OCI-LY3 (cell line): ENCODE measurements at regions not wholly inside any gene's neighbourhood (a gene's known extent, or its start where the extent isn't known, plus 50 kb on each side); places are given as distances from the start of the nearest gene placed in this dataset.

Source experiments
- H2AFZ ChIP-seq: fragments of 200-600, 300-600 bp; shearing (Covaris generic); 2 replicates; pipeline ENCODE4 v1.6.0; 2014; ENCODE audit warnings: antibody characterized with exemption, low read depth, low read length
- H3K27ac ChIP-seq: fragments of 200-600, 300-600 bp; sonication (generic); 2 replicates; pipeline ENCODE4 v1.5.1; 2014; ENCODE audit warnings: mild to moderate bottlenecking, low read length, moderate library complexity, mixed read lengths
- H3K27me3 ChIP-seq: fragments of 200-600, 300-600 bp; sonication (generic); 2 replicates; pipeline ENCODE4 v1.6.1; 2014; ENCODE audit warnings: low read depth, low read length, mixed read lengths
- H3K36me3 ChIP-seq: fragments of 200-600, 300-600 bp; sonication (generic); replicated peaks from 2 replicates; pipeline ENCODE3; 2014; ENCODE audit warnings: low read depth, low read length, mixed read lengths
- H3K4me1 ChIP-seq: fragments of 300-600, 200-600 bp; sonication (generic); 2 replicates; pipeline ENCODE4 v1.6.1; 2014; ENCODE audit warnings: low read length, mixed read lengths
- H3K4me2 ChIP-seq: fragments of 200-600, 300-600 bp; sonication (generic); 2 replicates; pipeline ENCODE4 v1.6.1; 2014; ENCODE audit warnings: low read length, mixed read lengths
- H3K4me3 ChIP-seq: fragments of 300-600, 200-600 bp; sonication (generic); 2 replicates; pipeline ENCODE4 v1.5.1; 2014; ENCODE audit warnings: antibody characterized with exemption, mild to moderate bottlenecking, low read length, moderate library complexity
- H3K79me2 ChIP-seq: fragments of 300-600, 200-600 bp; shearing (Covaris generic); 2 replicates; pipeline ENCODE4 v1.6.1; 2014; ENCODE audit warnings: mild to moderate bottlenecking, low read length, mixed read lengths
- H3K9ac ChIP-seq: fragments of 300-600, 200-600 bp; shearing (Covaris generic); 2 replicates; pipeline ENCODE4 v1.6.0; 2014; ENCODE audit warnings: mild to moderate bottlenecking, low read length, moderate library complexity
- H3K9me3 ChIP-seq: fragments of 200-600, 300-600 bp; shearing (Covaris generic); 2 replicates; pipeline ENCODE4 v1.6.1; 2014; ENCODE audit warnings: low read length, mixed read lengths; ENCODE audit not compliant: insufficient read depth
- H4K20me1 ChIP-seq: fragments of 200-600, 300-600 bp; sonication (generic); 2 replicates; pipeline ENCODE4 v1.6.1; 2016; ENCODE audit warnings: low read length, mixed read lengths; ENCODE audit not compliant: insufficient read depth
- CTCF ChIP-seq: fragments of 200-600, 300-600 bp; sonication (generic); IDR thresholded peaks from 2 replicates; pipeline ENCODE4 v1.5.1; 2014; ENCODE audit warnings: antibody characterized with exemption, low read length, low read depth
- EZH2phosphoT487 ChIP-seq: fragments of 200-600 bp; shearing (Covaris generic); IDR thresholded peaks from 2 replicates; pipeline ENCODE4 v1.6.1; 2018; ENCODE audit warnings: antibody characterized with exemption, mixed run types, low read depth

- H3K27me3 ChIP-seq, result peaks cover 45% of the 10 kb centered on the region
- no peaks in the 10 kb centered on the region for H4K20me1 ChIP-seq
- no peak overlapping the region for H3K27ac ChIP-seq
- TF ChIP-seq EZH2phosphoT487 (no peak), CTCF (no peak)
- H3K79me2 ChIP-seq, result no peaks in the 10 kb centered on the region
- no peaks in the 10 kb centered on the region for H3K9me3 ChIP-seq
- no peaks in the 10 kb centered on the region for H3K36me3 ChIP-seq
- H3K4me1 ChIP-seq, result no peaks in the 10 kb centered on the region
- H2AFZ ChIP-seq, result no peak overlapping the region
- no peak overlapping the region for H3K9ac ChIP-seq
- H3K4me2 ChIP-seq, result no peak overlapping the region
- no peak overlapping the region for H3K4me3 ChIP-seq
These were observed 53.1 kb upstream of the NPAS2 start for GRCh38 chr2:100766806-100767205.

DNA sequence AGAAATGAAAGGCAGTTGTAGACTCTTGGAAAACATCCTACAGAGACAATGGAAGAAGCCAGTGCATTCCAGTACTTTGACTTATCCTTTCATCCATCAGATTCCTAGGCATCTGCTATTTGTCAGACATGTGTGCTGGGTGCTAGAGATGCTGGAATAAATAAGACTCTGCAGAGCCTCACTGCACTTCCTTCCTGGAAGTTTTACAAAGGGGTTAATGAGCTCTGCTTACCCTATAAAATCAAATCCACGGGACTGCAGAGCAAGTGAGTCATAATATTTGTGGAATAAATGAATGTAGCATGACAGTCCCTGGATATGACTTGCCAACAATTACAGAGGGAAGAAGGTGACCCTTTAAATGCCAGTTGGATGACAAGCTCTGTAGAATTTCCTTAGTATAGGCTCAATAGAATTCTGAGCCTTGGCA is 52.7 kb upstream of the NPAS2 start:
- TF ChIP-seq CTCF (no peak), EZH2phosphoT487 (no peak)
- no peaks in the 10 kb centered on the region for H3K79me2 ChIP-seq
- H3K4me2 ChIP-seq, result no peak overlapping the region
- no peak overlapping the region for H3K27ac ChIP-seq
- H3K4me1 ChIP-seq, result no peaks in the 10 kb centered on the region
- no peak overlapping the region for H3K9ac ChIP-seq
- no peaks in the 10 kb centered on the region for H4K20me1 ChIP-seq
- H3K27me3 ChIP-seq, result peaks cover 45% of the 10 kb centered on the region
- no peak overlapping the region for H3K4me3 ChIP-seq
- H3K9me3 ChIP-seq, result no peaks in the 10 kb centered on the region
- no peaks in the 10 kb centered on the region for H3K36me3 ChIP-seq
- H2AFZ ChIP-seq, result no peak overlapping the region

- H3K36me3 ChIP-seq, result no peaks in the 10 kb centered on the region
- peaks cover 50% of the 10 kb centered on the region for H3K27me3 ChIP-seq
- H3K4me3 ChIP-seq, result no peak overlapping the region
- H3K4me1 ChIP-seq, result no peaks in the 10 kb centered on the region
- no peak overlapping the region for H3K27ac ChIP-seq
- no peaks in the 10 kb centered on the region for H4K20me1 ChIP-seq
- H3K4me2 ChIP-seq, result no peak overlapping the region
- H3K9me3 ChIP-seq, result no peaks in the 10 kb centered on the region
- H3K79me2 ChIP-seq, result no peaks in the 10 kb centered on the region
- TF ChIP-seq EZH2phosphoT487 (no peak), CTCF (no peak)
- H2AFZ ChIP-seq, result no peak overlapping the region
- no peak overlapping the region for H3K9ac ChIP-seq
These were observed 51.8 kb upstream of the NPAS2 start for GRCh38 chr2:100767810-100768806.
